GM21447 (cell line): ENCODE measurements at regions not wholly inside any gene's neighbourhood (a gene's known extent, or its start where the extent isn't known, plus 50 kb on each side); places are given as distances from the start of the nearest gene placed in this dataset.
"Not testable (repeated sequence)": the region's sequence is repeated elsewhere in the genome, so short reads cannot be mapped to it uniquely, and the experiment has no call there.

Experiments
- ATAC-seq: cut with Tn5 transposase; IDR thresholded peaks from one replicate; pipeline ENCODE4 v1.9.1; 2021; ENCODE audit not compliant: unreplicated experiment

GRCh38 chr5:126046318-126046717 is 376.9 kb upstream of the GRAMD2B start:
- no peak for ATAC-seq

- ATAC-seq: no peak
These were observed 376.2 kb upstream of the GRAMD2B start for GRCh38 chr5:126046846-126047571.

GRCh38 chr5:126052120-126052519 is 371.1 kb upstream of the GRAMD2B start:
- ATAC-seq: no peak

- no peak for ATAC-seq
These were observed 370.4 kb upstream of the GRAMD2B start for GRCh38 chr5:126052791-126053190.

GRCh38 chr5:126053630-126054029 is 369.6 kb upstream of the GRAMD2B start:
- ATAC-seq: no peak

- ATAC-seq: no peak
These were observed 368.4 kb upstream of the GRAMD2B start for GRCh38 chr5:126054577-126055347.

GRCh38 chr5:126055348-126055729 is 367.9 kb upstream of the GRAMD2B start:
- no peak for ATAC-seq

- no peak for ATAC-seq
These were observed 366.9 kb upstream of the GRAMD2B start for GRCh38 chr5:126056352-126056751.

- no peak for ATAC-seq
These were observed 366.2 kb upstream of the GRAMD2B start for GRCh38 chr5:126056851-126057622.

GRCh38 chr5:126058392-126058791 is 364.8 kb upstream of the GRAMD2B start:
- not testable (repeated sequence) for ATAC-seq

- no peak for ATAC-seq
These were observed 360.6 kb upstream of the GRAMD2B start for GRCh38 chr5:126062398-126063221.

GRCh38 chr5:126065061-126065460 is 358.1 kb upstream of the GRAMD2B start:
- ATAC-seq: no peak

- ATAC-seq: no peak
These were observed 356.4 kb upstream of the GRAMD2B start for GRCh38 chr5:126066836-126067235.

GRCh38 chr5:126067404-126067803 is 355.8 kb upstream of the GRAMD2B start:
- ATAC-seq: no peak

GRCh38 chr5:126069329-126069728 is 353.9 kb upstream of the GRAMD2B start:
- no peak for ATAC-seq

GRCh38 chr5:126070481-126070880 is 352.7 kb upstream of the GRAMD2B start:
- no peak for ATAC-seq

- ATAC-seq: no peak
These were observed 348.7 kb upstream of the GRAMD2B start for GRCh38 chr5:126074538-126074937.

- ATAC-seq: no peak
These were observed 343.9 kb upstream of the GRAMD2B start for GRCh38 chr5:126079266-126079665.

GRCh38 chr5:126081209-126081608 is 342.0 kb upstream of the GRAMD2B start:
- no peak for ATAC-seq

GRCh38 chr5:126093041-126093440 is 330.2 kb upstream of the GRAMD2B start:
- ATAC-seq: no peak

GRCh38 chr5:126093718-126094117 is 329.5 kb upstream of the GRAMD2B start:
- ATAC-seq: no peak
